Uterus (tissue), 3 donors: ENCODE measurements at regions not wholly inside any gene's neighbourhood (a gene's known extent, or its start where the extent isn't known, plus 50 kb on each side); places are given as distances from the start of the nearest gene placed in this dataset.
"Not testable (repeated sequence)": the region's sequence is repeated elsewhere in the genome, so short reads cannot be mapped to it uniquely, and the experiment has no call there.

Experiments
- DNase-seq, 2 donors: peaks; one replicate each; pipeline ENCODE4 v3.0.0-alpha.2; 2019 to 2020
- H3K27ac ChIP-seq, 2 donors: fragments of 200-600 bp; sonication (generic); 1 replicate in 1 of 2; 2 replicates in 1 of 2; pipeline ENCODE4 v1.5.1; 2016 to 2018
- H3K27me3 ChIP-seq, 2 donors: fragments of 200-600 bp; sonication (generic); one replicate each; pipeline ENCODE4 v1.5.1; 2018 to 2019; ENCODE audit warnings: control low read depth in 1 of 2
- H3K36me3 ChIP-seq, 2 donors: fragments of 200-600 bp; sonication (generic); one replicate each; pipeline ENCODE4 v1.5.1; 2019; ENCODE audit warnings: control low read depth in 1 of 2
- H3K4me1 ChIP-seq, 2 donors: fragments of 200-600 bp; sonication (generic); one replicate each; pipeline ENCODE4 v1.5.1; 2018 to 2019; ENCODE audit warnings: control low read depth in 1 of 2
- H3K4me3 ChIP-seq, 2 donors: fragments of 200-600 bp; sonication (generic); 1 replicate in 1 of 2; 2 replicates in 1 of 2; pipeline ENCODE4 v1.5.1; 2018 to 2019; ENCODE audit warnings: mild to moderate bottlenecking in 1 of 2
- H3K9me3 ChIP-seq, 2 donors: fragments of 200-600 bp; sonication (generic); one replicate each; pipeline ENCODE4 v1.5.1; 2019; ENCODE audit warnings: control low read depth in 1 of 2
- CTCF ChIP-seq, 4 experiments: fragments of 200-600 bp in 2 of 4; fragments of 450-650 bp in 2 of 4; sonication (generic) in 2 of 4; IDR thresholded peaks; one replicate each; pipeline ENCODE4 v1.5.1; 2016 to 2019; ENCODE audit warnings: antibody characterized with exemption in 4 of 4, mild to moderate bottlenecking in 2 of 4, moderate library complexity in 1 of 4
- POLR2A ChIP-seq, 2 donors: fragments of 450-650 bp; IDR thresholded peaks; one replicate each; pipeline ENCODE4 v1.6.1; 2016; ENCODE audit warnings: antibody characterized with exemption in 2 of 2, mild to moderate bottlenecking in 1 of 2, moderate library complexity in 1 of 2
- intact Hi-C: fragments of 100-400 bp; cut with DNase I; formaldehyde crosslinking; loops from one replicate; pipeline ENCODE4 v1.15.1; 2023; ENCODE audit warnings: low total_unique reads
- donor health status: DM: yes; HTN: yes; CAD: no.

GRCh38 chr1:111063595-111063994 lies 76.3 kb downstream of the DRAM2 start:
- TF ChIP-seq POLR2A (IDR thresholded peaks at IDR 0.05) (no peak), CTCF (IDR thresholded peaks at IDR 0.05) (no peak)
- Histone ChIP-seq H3K4me1 (no peaks in the 10 kb centered on the region), H3K27me3 (no peaks in the 10 kb centered on the region), H3K9me3 (peaks cover 0 to 3% of the 10 kb centered on the region in 2 donors), H3K4me3 (no peak overlapping the region), H3K36me3 (no peaks in the 10 kb centered on the region), H3K27ac (no peak overlapping the region)
- no peak for DNase-seq
- intact Hi-C loops: no loop called here

- H3K4me1 ChIP-seq: no peaks in the 10 kb centered on the region
- no peak for DNase-seq
- no peaks in the 10 kb centered on the region for H3K27me3 ChIP-seq
- H3K27ac ChIP-seq: no peak overlapping the region
- TF ChIP-seq POLR2A (IDR thresholded peaks at IDR 0.05) (no peak), CTCF (IDR thresholded peaks at IDR 0.05) (no peak)
- H3K36me3 ChIP-seq: no peaks in the 10 kb centered on the region
- peaks cover 0 to 3% of the 10 kb centered on the region in 2 donors for H3K9me3 ChIP-seq
- intact Hi-C loops: no loop called here
- H3K4me3 ChIP-seq: no peak overlapping the region
Measured at GRCh38 chr1:111062624-111063023, 77.3 kb downstream of the DRAM2 start.

GRCh38 chr1:111062081-111062480 lies 77.8 kb downstream of the DRAM2 start:
- DNase-seq: no peak

GRCh38 chr1:111054656-111055055 lies 85.2 kb downstream of the DRAM2 start:
- no peak for DNase-seq
- H3K4me3 ChIP-seq: no peak overlapping the region
- TF ChIP-seq POLR2A (IDR thresholded peaks at IDR 0.05) (no peak), CTCF (IDR thresholded peaks at IDR 0.05) (no peak)
- H3K27me3 ChIP-seq: no peaks in the 10 kb centered on the region
- no peaks in the 10 kb centered on the region for H3K36me3 ChIP-seq
- intact Hi-C loops: no loop called here
- no peaks in the 10 kb centered on the region for H3K9me3 ChIP-seq
- no peak overlapping the region for H3K27ac ChIP-seq
- H3K4me1 ChIP-seq: no peaks in the 10 kb centered on the region

More at GRCh38 chr1:111062081-111062480, 77.8 kb downstream of the DRAM2 start:
- no peaks in the 10 kb centered on the region for H3K36me3 ChIP-seq
- H3K4me3 ChIP-seq: no peak overlapping the region
- intact Hi-C loops: no loop called here
- H3K4me1 ChIP-seq: no peaks in the 10 kb centered on the region
- no peak overlapping the region for H3K27ac ChIP-seq
- H3K9me3 ChIP-seq: peaks cover 0 to 3% of the 10 kb centered on the region in 2 donors
- no peaks in the 10 kb centered on the region for H3K27me3 ChIP-seq
- TF ChIP-seq CTCF (IDR thresholded peaks at IDR 0.05) (no peak), POLR2A (IDR thresholded peaks at IDR 0.05) (no peak)

GRCh38 chr1:111052246-111052645 lies 87.6 kb downstream of the DRAM2 start:
- Histone ChIP-seq H3K4me1 (no peaks in the 10 kb centered on the region), H3K9me3 (no peaks in the 10 kb centered on the region)

GRCh38 chr1:111048253-111048652 lies 84.5 kb upstream of the LRIF1 start:
- H3K27me3 ChIP-seq, intact Hi-C loops, DNase-seq, H3K9me3 ChIP-seq, H3K4me1 ChIP-seq, H3K27ac ChIP-seq, H3K36me3 ChIP-seq, H3K4me3 ChIP-seq: not testable (repeated sequence)

More at GRCh38 chr1:111052246-111052645, 87.6 kb downstream of the DRAM2 start:
- intact Hi-C loops: no loop called here
- no peaks in the 10 kb centered on the region for H3K36me3 ChIP-seq
- DNase-seq: no peak
- no peaks in the 10 kb centered on the region for H3K27me3 ChIP-seq
- TF ChIP-seq CTCF (IDR thresholded peaks at IDR 0.05) (no peak), POLR2A (IDR thresholded peaks at IDR 0.05) (no peak)
- no peak overlapping the region for H3K27ac ChIP-seq
- no peak overlapping the region for H3K4me3 ChIP-seq
